K562 (cell line): ENCODE measurements at regions not wholly inside any gene's neighbourhood (a gene's known extent, or its start where the extent isn't known, plus 50 kb on each side); places are given as distances from the start of the nearest gene placed in this dataset.

Experiments used
- ATAC-seq: fragments of 200-7000 bp; cut with Tn5 transposase; 3 replicates; pipeline ENCODE4 v1.9.1; 2020; ENCODE audit warnings: moderate library complexity
- BruUV-seq: library from RNA; stranded (reverse); fragments of 400-500 nt; replicated peaks from 2 replicates; lab custom pipeline; 2021; lab: Mats Ljungman, UMichigan
- CTCF ChIA-PET: fragments of 300-600 bp; formaldehyde crosslinking; extraction: SDS; loops from one replicate; lab custom pipeline; 2021; ENCODE audit warnings: low intra/inter-chr PET ratio; lab: Yijun Ruan, JAX
- POLR2A ChIA-PET: fragments of 300-600, 350-650 bp; sonication (Branson Sonifier 250); formaldehyde crosslinking; extraction: SDS; loops from one replicate; lab custom pipeline; 2021; ENCODE audit warnings: antibody characterized with exemption, inconsistent platforms; lab: Yijun Ruan, JAX
- DNase-seq, 4 experiments: peaks; one replicate each; pipeline versions ENCODE4 v3.0.0 to v3.0.0-alpha.2; 2011 to 2018; ENCODE audit warnings: low spot score in 3 of 4, mixed read lengths in 3 of 4; ENCODE audit errors: extremely low read depth in 1 of 4
- FAIRE-seq: peaks from 2 replicates; lab custom pipeline; 2011; peaks lifted over from hg19 to GRCh38; lab: Jason Lieb, UNC
- H2AFZ ChIP-seq: 2 replicates; pipeline ENCODE4 v1.6.0; 2011; ENCODE audit warnings: low read depth, low read length, control low read depth, inconsistent platforms
- H3K27ac ChIP-seq: fragments of 200-600 bp; 3 replicates; pipeline ENCODE4 v1.8.0; 2011; ENCODE audit warnings: low read depth, mild to moderate bottlenecking, control low read depth, inconsistent platforms, low read length, moderate library complexity, mixed read lengths; ENCODE audit errors: extremely low read depth
- H3K27me3 ChIP-seq, 2 experiments: fragments of 300-600 bp in 1 of 2; 2 replicates in 1 of 2; 3 replicates in 1 of 2; pipeline versions ENCODE4 v1.6.0 to v1.8.0; 2011; ENCODE audit warnings: inconsistent platforms in 2 of 2, low read length in 2 of 2, mild to moderate bottlenecking in 1 of 2, mixed read lengths in 1 of 2, moderate library complexity in 1 of 2; ENCODE audit not compliant: control insufficient read depth in 2 of 2, insufficient read depth in 2 of 2
- H3K36me3 ChIP-seq: fragments of 300-600 bp; 3 replicates; pipeline ENCODE4 v1.8.0; 2011; ENCODE audit warnings: mild to moderate bottlenecking, low read length, inconsistent platforms; ENCODE audit not compliant: control insufficient read depth, insufficient read depth
- H3K4me1 ChIP-seq, 2 experiments: fragments of 200-600 bp in 1 of 2; replicated peaks in 1 of 2; 2 replicates in 1 of 2; 3 replicates in 1 of 2; pipeline versions ENCODE4 v1.5.1 to v1.8.0; 2011; ENCODE audit warnings: inconsistent platforms in 2 of 2, low read length in 2 of 2, mild to moderate bottlenecking in 1 of 2, mixed read lengths in 1 of 2, moderate library complexity in 1 of 2; ENCODE audit not compliant: control insufficient read depth in 2 of 2, insufficient read depth in 2 of 2
- H3K4me2 ChIP-seq: 2 replicates; pipeline ENCODE4 v1.6.1; 2011; ENCODE audit warnings: low read length, control low read depth, inconsistent platforms, mixed read lengths; ENCODE audit not compliant: insufficient read depth
- H3K4me3 ChIP-seq: fragments of 200-600 bp; sonication (generic), shearing (Covaris generic); 2 replicates; pipeline ENCODE4 v1.5.1; 2016; ENCODE audit warnings: control low read depth, inconsistent platforms
- H3K79me2 ChIP-seq: fragments of 200-600 bp; 3 replicates; pipeline ENCODE4 v1.8.0; 2011; ENCODE audit warnings: low read length, inconsistent platforms; ENCODE audit not compliant: control insufficient read depth, insufficient read depth
- H3K9ac ChIP-seq, 2 experiments: 2 replicates each; pipeline versions ENCODE4 v1.6.0 to v1.6.1; 2011; ENCODE audit warnings: low read depth in 2 of 2, low read length in 2 of 2, control low read depth in 1 of 2, inconsistent platforms in 1 of 2, mild to moderate bottlenecking in 1 of 2, mixed read lengths in 1 of 2; ENCODE audit not compliant: insufficient read depth in 1 of 2
- H3K9me1 ChIP-seq: one replicate; pipeline ENCODE4 v1.6.0; 2011; ENCODE audit warnings: inconsistent platforms, mild to moderate bottlenecking, low read length, moderate library complexity; ENCODE audit not compliant: control insufficient read depth, insufficient read depth
- H3K9me3 ChIP-seq: replicated peaks from 2 replicates; pipeline ENCODE4 v1.5.1; 2011; ENCODE audit warnings: low read depth, low read length, inconsistent platforms; ENCODE audit not compliant: control insufficient read depth, insufficient read depth
- H4K20me1 ChIP-seq: replicated peaks from 2 replicates; pipeline ENCODE4 v1.6.1; 2011; ENCODE audit warnings: low read length, inconsistent platforms, mixed read lengths; ENCODE audit not compliant: control insufficient read depth, insufficient read depth
- POLR2AphosphoS2 ChIP-seq: IDR thresholded peaks from 2 replicates; pipeline ENCODE4 v1.6.1; 2012; ENCODE audit warnings: low read length, improper control_type of control experiment
- TCFL5 ChIP-seq: fragments of 250-450 bp; sonication (Bioruptor Pico); conservative IDR thresholded peaks from 2 replicates; pipeline ENCODE4 v1.6.1; 2021; ENCODE audit warnings: mild to moderate bottlenecking, moderate library complexity, matching md5 sums
- ZNF644 ChIP-seq: fragments of 200-800 bp; sonication (Bioruptor generic); IDR thresholded peaks from 2 replicates; pipeline ENCODE4 v1.6.1; 2016; ENCODE audit warnings: low read depth, missing genetic modification characterization, missing compliant biosample characterization
- WGBS: fragments of 100-300 bp; shearing (Covaris generic); methylation state at CpG from one replicate; pipeline ENCODE4 v1.1.6; 2016; ENCODE audit warnings: low coverage, mixed read lengths; ENCODE audit not compliant: insufficient coverage; ENCODE audit errors: missing lambda C conversion rate; 5-methylcytosine and 5-hydroxymethylcytosine counted together
- in situ Hi-C: fragments of 300-500 bp; cut with MboI; formaldehyde crosslinking; loops from 4 replicates; pipeline ENCODE4 v1.15.0; 2018; ENCODE audit warnings: inconsistent platforms, mixed read lengths
- intact Hi-C: fragments of 100-400 bp; cut with micrococcal nuclease; formaldehyde crosslinking; loops from 2 replicates; pipeline ENCODE4 v1.14.2; 2022
- TF ChIP-seq, protein P1 (sequence below): fragments of 150-350 bp; conservative IDR thresholded peaks from 2 replicates; pipeline ENCODE4 v1.6.1; 2014; ENCODE audit warnings: low read length

DNA sequence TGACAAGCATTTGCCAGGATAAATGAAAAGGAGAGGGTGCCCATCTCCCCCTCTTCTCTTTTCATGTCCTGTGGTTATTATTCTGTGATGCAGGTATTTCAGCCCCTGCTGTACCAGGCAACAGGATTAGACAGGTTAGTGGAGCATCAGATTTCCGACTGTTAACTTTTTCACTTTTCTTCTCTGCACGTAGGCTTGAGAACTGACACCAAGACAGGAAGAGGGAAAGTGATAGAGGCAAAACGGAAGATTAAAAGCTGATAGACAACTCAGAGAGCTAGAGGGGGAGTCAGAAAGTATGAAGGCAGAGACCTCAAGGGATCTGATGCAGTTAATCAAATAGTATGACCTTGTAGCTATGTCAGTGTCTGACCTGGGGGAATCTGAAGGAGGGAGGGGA is 132.8 kb downstream of the SOX9 start:
- FAIRE-seq (no peak), DNase-seq (no peak), ATAC-seq (no peak)
- WGBS, result 0% methylated on average over 2 of the region's 3 CpGs
- in situ Hi-C loops (no loop called here), intact Hi-C loops (no loop called here)
- no peak overlapping the region for H3K27ac ChIP-seq
- CTCF ChIA-PET, result no interaction called here
- no peaks in the 10 kb centered on the region for H3K9me3 ChIP-seq
- TF ChIP-seq POLR2AphosphoS2 (no peak), TCFL5 (no peak), ZNF644 (tag) (no peak)
- TF ChIP-seq, protein P1, sequence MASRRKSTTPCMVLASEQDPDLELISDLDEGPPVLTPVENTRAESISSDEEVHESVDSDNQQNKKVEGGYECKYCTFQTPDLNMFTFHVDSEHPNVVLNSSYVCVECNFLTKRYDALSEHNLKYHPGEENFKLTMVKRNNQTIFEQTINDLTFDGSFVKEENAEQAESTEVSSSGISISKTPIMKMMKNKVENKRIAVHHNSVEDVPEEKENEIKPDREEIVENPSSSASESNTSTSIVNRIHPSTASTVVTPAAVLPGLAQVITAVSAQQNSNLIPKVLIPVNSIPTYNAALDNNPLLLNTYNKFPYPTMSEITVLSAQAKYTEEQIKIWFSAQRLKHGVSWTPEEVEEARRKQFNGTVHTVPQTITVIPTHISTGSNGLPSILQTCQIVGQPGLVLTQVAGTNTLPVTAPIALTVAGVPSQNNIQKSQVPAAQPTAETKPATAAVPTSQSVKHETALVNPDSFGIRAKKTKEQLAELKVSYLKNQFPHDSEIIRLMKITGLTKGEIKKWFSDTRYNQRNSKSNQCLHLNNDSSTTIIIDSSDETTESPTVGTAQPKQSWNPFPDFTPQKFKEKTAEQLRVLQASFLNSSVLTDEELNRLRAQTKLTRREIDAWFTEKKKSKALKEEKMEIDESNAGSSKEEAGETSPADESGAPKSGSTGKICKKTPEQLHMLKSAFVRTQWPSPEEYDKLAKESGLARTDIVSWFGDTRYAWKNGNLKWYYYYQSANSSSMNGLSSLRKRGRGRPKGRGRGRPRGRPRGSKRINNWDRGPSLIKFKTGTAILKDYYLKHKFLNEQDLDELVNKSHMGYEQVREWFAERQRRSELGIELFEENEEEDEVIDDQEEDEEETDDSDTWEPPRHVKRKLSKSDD, result no peak
- no peaks in the 10 kb centered on the region for H3K79me2 ChIP-seq
- BruUV-seq, result no TSS peak
- H3K4me1 ChIP-seq, result no peaks in the 10 kb centered on the region
- no peak overlapping the region for H3K9ac ChIP-seq
- POLR2A ChIA-PET, result no interaction called here
- H3K4me3 ChIP-seq, result no peak overlapping the region
- H3K36me3 ChIP-seq, result no peaks in the 10 kb centered on the region
- H3K4me2 ChIP-seq, result no peak overlapping the region
- H3K9me1 ChIP-seq, result no peaks in the 10 kb centered on the region
- no peaks in the 10 kb centered on the region for H3K27me3 ChIP-seq
- H2AFZ ChIP-seq, result no peak overlapping the region
- no peaks in the 10 kb centered on the region for H4K20me1 ChIP-seq
